ENCODE measurements at regions not wholly inside any gene's neighbourhood (a gene's known extent, or its start where the extent isn't known, plus 50 kb on each side); places are given as distances from the start of the nearest gene placed in this dataset.

GRCh38 chr5:162384225-162384624 lies 316.7 kb downstream of the GABRG2 start:
- no peak for TF ChIP-seq ZFP36 (IDR thresholded peaks at IDR 0.05; ENCODE audit: borderline replicate concordance, partially characterized antibody)
- TF ChIP-seq MYC (IDR thresholded peaks at IDR 0.05; ENCODE audit: borderline replicate concordance, low read length), result no peak
- TF ChIP-seq POLR2A (IDR thresholded peaks at IDR 0.05; ENCODE audit: low read length), result no peak
- TF ChIP-seq EP300 (IDR thresholded peaks at IDR 0.05), result no peak
- no peak for TF ChIP-seq JUNB (IDR thresholded peaks at IDR 0.05)
- TF ChIP-seq CTCF (IDR thresholded peaks at IDR 0.05), result no peak
- no peak for TF ChIP-seq RCOR1 (IDR thresholded peaks at IDR 0.05; ENCODE audit: low read depth, low read length)
- TF ChIP-seq GATA3 (IDR thresholded peaks at IDR 0.05; ENCODE audit: borderline replicate concordance), result no peak
